Peyer's patch (tissue), 4 donors: ENCODE measurements at regions not wholly inside any gene's neighbourhood (a gene's known extent, or its start where the extent isn't known, plus 50 kb on each side); places are given as distances from the start of the nearest gene placed in this dataset.

ENCODE experiments used
- DNase-seq, 3 donors: peaks; one replicate each; pipeline ENCODE4 v3.0.0-alpha.2; 2017 to 2019
- H3K27ac ChIP-seq, 4 donors: fragments of 200-600 bp; sonication (generic); one replicate each; pipeline ENCODE4 v1.5.1; 2016 to 2019
- H3K27me3 ChIP-seq, 2 donors: fragments of 200-600 bp; sonication (generic); one replicate each; pipeline ENCODE4 v1.5.1; 2019
- H3K36me3 ChIP-seq, 3 donors: fragments of 200-600 bp; sonication (generic); one replicate each; pipeline ENCODE4 v1.5.1; 2016 to 2019
- H3K4me1 ChIP-seq, 4 donors: fragments of 200-600 bp; sonication (generic); one replicate each; pipeline ENCODE4 v1.5.1; 2016 to 2019
- H3K4me3 ChIP-seq, 4 donors: fragments of 200-600 bp; sonication (generic); 1 replicate in 3 of 4; 2 replicates in 1 of 4; pipeline ENCODE4 v1.5.1; 2016 to 2019; ENCODE audit warnings: mild to moderate bottlenecking in 1 of 4
- H3K9me3 ChIP-seq, 4 donors: fragments of 200-600 bp; sonication (generic); one replicate each; pipeline ENCODE4 v1.5.1; 2016 to 2019; ENCODE audit warnings: mild to moderate bottlenecking in 1 of 4
- CTCF ChIP-seq, 6 experiments: fragments of 450-650 bp in 4 of 6; fragments of 200-600 bp in 2 of 6; sonication (generic) in 1 of 6; IDR thresholded peaks; one replicate each; pipeline ENCODE4 v1.5.1; 2017 to 2019; ENCODE audit warnings: antibody characterized with exemption in 6 of 6, mild to moderate bottlenecking in 3 of 6, moderate library complexity in 1 of 6
- POLR2A ChIP-seq, 2 donors: fragments of 450-650 bp; IDR thresholded peaks; one replicate each; pipeline ENCODE4 v1.5.1; 2017; ENCODE audit warnings: antibody characterized with exemption in 2 of 2, mild to moderate bottlenecking in 2 of 2, moderate library complexity in 2 of 2

- TF ChIP-seq CTCF (IDR thresholded peaks at IDR 0.05) (no peak), POLR2A (IDR thresholded peaks at IDR 0.05) (no peak)
These were observed 389.4 kb upstream of the GOT2 start for GRCh38 chr16:59123479-59123878.

GRCh38 chr16:59122262-59122537 is 388.1 kb upstream of the GOT2 start:
- TF ChIP-seq CTCF (IDR thresholded peaks at IDR 0.05) (no peak), POLR2A (IDR thresholded peaks at IDR 0.05) (no peak)

More at GRCh38 chr16:59123479-59123878, 389.4 kb upstream of the GOT2 start:
- Histone ChIP-seq H3K36me3 (no peaks in the 10 kb centered on the region), H3K27ac (no peak overlapping the region), H3K9me3 (no peaks in the 10 kb centered on the region), H3K4me1 (no peaks in the 10 kb centered on the region), H3K27me3 (no peaks in the 10 kb centered on the region), H3K4me3 (no peak overlapping the region)
- no peak for DNase-seq

GRCh38 chr16:59121411-59122261 is 387.5 kb upstream of the GOT2 start:
- Histone ChIP-seq H3K36me3 (no peaks in the 10 kb centered on the region), H3K4me1 (no peaks in the 10 kb centered on the region), H3K9me3 (no peaks in the 10 kb centered on the region), H3K4me3 (no peak overlapping the region), H3K27me3 (no peaks in the 10 kb centered on the region), H3K27ac (no peak overlapping the region)
- TF ChIP-seq POLR2A (IDR thresholded peaks at IDR 0.05) (no peak), CTCF (IDR thresholded peaks at IDR 0.05) (no peak)
- DNase-seq, result no peak

More at GRCh38 chr16:59122262-59122537, 388.1 kb upstream of the GOT2 start:
- no peak overlapping the region for H3K27ac ChIP-seq
- no peak for DNase-seq
- no peaks in the 10 kb centered on the region for H3K27me3 ChIP-seq
- no peaks in the 10 kb centered on the region for H3K9me3 ChIP-seq
- H3K4me1 ChIP-seq, result no peaks in the 10 kb centered on the region
- no peak overlapping the region for H3K4me3 ChIP-seq
- no peaks in the 10 kb centered on the region for H3K36me3 ChIP-seq

- TF ChIP-seq POLR2A (IDR thresholded peaks at IDR 0.05) (no peak), CTCF (IDR thresholded peaks at IDR 0.05) (no peak)
- no peak overlapping the region for H3K4me3 ChIP-seq
- no peaks in the 10 kb centered on the region for H3K4me1 ChIP-seq
- no peak overlapping the region for H3K27ac ChIP-seq
- H3K36me3 ChIP-seq, result no peaks in the 10 kb centered on the region
- no peaks in the 10 kb centered on the region for H3K27me3 ChIP-seq
- DNase-seq, result no peak
- peaks cover 0 to under 1% (median 0%) of the 10 kb centered on the region in 4 donors for H3K9me3 ChIP-seq
These were observed 382.6 kb upstream of the GOT2 start for GRCh38 chr16:59116744-59117143.

GRCh38 chr16:59114790-59115189 is 380.7 kb upstream of the GOT2 start:
- Histone ChIP-seq H3K9me3 (peaks cover 0 to 5% (median 0%) of the 10 kb centered on the region in 4 donors), H3K4me1 (no peaks in the 10 kb centered on the region), H3K4me3 (no peak overlapping the region), H3K36me3 (no peaks in the 10 kb centered on the region), H3K27me3 (no peaks in the 10 kb centered on the region), H3K27ac (no peak overlapping the region)
- no peak for TF ChIP-seq POLR2A (IDR thresholded peaks at IDR 0.05)
- TF ChIP-seq CTCF (IDR thresholded peaks at IDR 0.05), result no peak
- no peak for DNase-seq
